Kidney epithelial cell (primary cell): ENCODE measurements at regions not wholly inside any gene's neighbourhood (a gene's known extent, or its start where the extent isn't known, plus 50 kb on each side); places are given as distances from the start of the nearest gene placed in this dataset.

Experiments used
- DNase-seq: peaks from one replicate; pipeline ENCODE4 v3.0.0-alpha.2; 2010; ENCODE audit warnings: low read depth
- H3K27me3 ChIP-seq: 2 replicates; pipeline ENCODE4 v1.6.0; 2011; ENCODE audit warnings: low read length; ENCODE audit not compliant: control insufficient read depth, insufficient read depth
- H3K36me3 ChIP-seq: 2 replicates; pipeline ENCODE4 v1.5.1; 2011; ENCODE audit warnings: low read length; ENCODE audit not compliant: control insufficient read depth, insufficient read depth
- H3K4me3 ChIP-seq: 2 replicates; pipeline ENCODE4 v1.5.1; 2011; ENCODE audit warnings: low read depth, mild to moderate bottlenecking, control low read depth, low read length
- CTCF ChIP-seq: IDR thresholded peaks from 2 replicates; pipeline ENCODE4 v1.5.1; 2011; ENCODE audit warnings: mild to moderate bottlenecking, moderate library complexity, low read length, control low read depth, inconsistent platforms; ENCODE audit not compliant: insufficient read depth, poor library complexity, severe bottlenecking

DNA sequence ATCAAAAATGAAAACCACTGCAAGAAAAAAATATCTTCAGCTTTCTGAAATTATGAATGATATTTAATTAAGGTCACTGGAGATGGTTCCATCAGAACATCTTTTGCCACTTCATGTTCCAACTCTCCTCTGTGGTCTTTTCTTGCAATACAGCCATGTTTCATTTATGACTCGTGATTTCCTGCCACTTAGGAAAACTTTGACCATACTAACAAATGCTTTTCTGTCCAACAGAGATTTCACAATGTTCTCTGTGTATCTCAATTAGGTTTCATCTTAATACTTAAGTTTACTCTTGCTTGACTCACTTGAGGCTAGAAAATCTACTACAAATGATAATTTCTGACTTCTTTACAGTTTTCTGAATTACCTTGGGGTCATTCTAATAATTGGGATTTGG is 330.9 kb downstream of the CXXC4 start:
- Histone ChIP-seq H3K27me3 (no peaks in the 10 kb centered on the region), H3K36me3 (no peaks in the 10 kb centered on the region), H3K4me3 (no peak overlapping the region)
- peak; percentile 10 for DNase-seq
- TF ChIP-seq CTCF, result no peak

GRCh38 chr4:104146048-104146447 is 348.6 kb downstream of the CXXC4 start:
- Histone ChIP-seq H3K36me3 (no peaks in the 10 kb centered on the region), H3K27me3 (no peaks in the 10 kb centered on the region), H3K4me3 (no peak overlapping the region)
- no peak for TF ChIP-seq CTCF
- no peak for DNase-seq

GRCh38 chr4:104138116-104138515 is 356.6 kb downstream of the CXXC4 start:
- no peak for DNase-seq
- TF ChIP-seq CTCF, result no peak
- Histone ChIP-seq H3K27me3 (no peaks in the 10 kb centered on the region), H3K4me3 (no peak overlapping the region), H3K36me3 (no peaks in the 10 kb centered on the region)

DNA sequence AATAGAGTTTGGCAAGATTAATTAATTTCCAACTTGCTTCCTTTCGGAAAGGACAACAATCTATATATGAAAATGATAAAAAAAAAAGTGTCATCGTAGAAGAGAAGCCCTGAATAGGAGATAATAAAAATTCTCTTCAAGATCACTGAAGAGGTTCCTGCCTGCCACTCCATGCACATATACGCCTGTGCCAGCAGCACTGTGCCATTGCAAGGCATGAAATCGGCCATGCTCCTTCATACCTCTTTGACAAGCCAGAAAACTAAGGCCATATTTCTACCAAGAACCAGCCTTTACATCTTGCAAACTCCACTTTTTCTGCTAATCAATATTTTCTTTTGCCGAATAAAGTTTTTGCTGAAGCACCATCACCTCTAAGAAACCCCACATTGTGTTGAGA is 365.5 kb downstream of the CXXC4 start:
- no peak for DNase-seq
- no peak overlapping the region for H3K4me3 ChIP-seq
- TF ChIP-seq CTCF, result no peak
- no peaks in the 10 kb centered on the region for H3K36me3 ChIP-seq
- no peaks in the 10 kb centered on the region for H3K27me3 ChIP-seq

GRCh38 chr4:104128850-104129213 is 365.9 kb downstream of the CXXC4 start:
- no peak for TF ChIP-seq CTCF
- Histone ChIP-seq H3K4me3 (no peak overlapping the region), H3K27me3 (no peaks in the 10 kb centered on the region), H3K36me3 (no peaks in the 10 kb centered on the region)
- peak; percentile 58 for DNase-seq

DNA sequence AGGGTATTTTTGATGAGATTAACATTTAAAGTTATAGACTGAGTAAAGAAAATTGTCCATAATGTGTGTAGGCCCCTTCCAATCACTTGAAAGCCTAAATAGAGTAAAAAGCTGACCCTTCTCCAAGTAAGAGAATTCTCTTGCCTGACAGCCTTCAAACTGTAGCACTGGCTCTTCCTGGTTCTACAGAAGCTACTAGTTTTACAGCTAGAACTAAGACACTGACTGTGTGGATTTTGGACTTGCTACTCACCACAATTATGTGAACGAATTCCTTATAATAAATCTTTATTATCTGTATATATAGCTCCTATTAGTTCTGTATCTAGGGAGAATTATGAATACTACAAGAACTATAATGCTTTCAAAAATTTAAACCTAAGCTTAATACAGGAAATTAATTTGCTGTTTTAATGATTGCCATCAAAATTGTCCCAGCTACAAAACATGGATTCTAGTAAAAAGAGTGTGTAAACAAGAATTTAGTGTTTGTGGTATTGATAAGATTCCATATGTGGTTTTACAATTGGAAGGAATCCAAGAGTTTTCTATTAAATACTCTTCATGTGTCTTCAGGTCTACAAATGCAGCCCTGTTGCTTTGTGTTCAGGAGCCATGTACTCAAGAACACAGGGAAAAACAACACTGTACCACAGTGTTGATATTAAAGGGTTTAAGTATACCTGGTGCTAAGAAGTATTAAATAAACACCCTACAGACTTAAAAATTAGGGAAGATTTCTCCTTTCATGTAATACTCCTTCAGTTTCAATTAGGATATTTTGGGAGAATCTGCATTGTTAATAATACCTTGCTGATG is 366.5 kb downstream of the CXXC4 start:
- no peak for TF ChIP-seq CTCF
- Histone ChIP-seq H3K27me3 (no peaks in the 10 kb centered on the region), H3K36me3 (no peaks in the 10 kb centered on the region), H3K4me3 (no peak overlapping the region)
- DNase-seq, result no peak
